ENCODE measurements at regions not wholly inside any gene's neighbourhood (a gene's known extent, or its start where the extent isn't known, plus 50 kb on each side); places are given as distances from the start of the nearest gene placed in this dataset.

DNA sequence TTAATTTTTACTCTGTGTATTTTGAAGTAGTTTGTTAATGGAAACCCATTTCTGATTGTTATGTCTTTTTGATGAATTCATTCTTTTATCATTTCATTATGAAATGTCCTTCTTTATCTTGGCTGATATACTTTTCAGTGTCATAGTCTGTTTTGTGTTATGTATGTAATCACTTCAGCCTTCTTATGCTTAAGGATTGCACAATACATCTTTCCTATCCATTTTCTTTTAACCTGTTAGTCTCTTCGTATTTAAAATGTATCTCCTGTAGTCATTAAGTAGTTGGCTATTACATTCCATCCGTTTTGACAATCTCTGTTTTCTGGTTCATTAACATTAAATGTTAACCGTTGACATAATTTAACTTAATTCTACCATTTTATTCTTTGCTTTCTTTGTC, 344.6 kb upstream of the CTNND2 start:
- Histone ChIP-seq H3K4me1 (no peaks in the 10 kb centered on the region), H3K27me3 (no peaks in the 10 kb centered on the region), H3K27ac (no peak overlapping the region), H3K9me3 (no peaks in the 10 kb centered on the region), H3K36me3 (no peaks in the 10 kb centered on the region), H3K4me3 (no peak overlapping the region)
- no peak for ATAC-seq (ENCODE audit: low FRiP score in 2 of 2)
- no peak for DNase-seq
- TF ChIP-seq EP300 (IDR thresholded peaks at IDR 0.05), result no peak
- TF ChIP-seq POLR2AphosphoS5 (IDR thresholded peaks at IDR 0.05), result no peak
- TF ChIP-seq, protein P1, sequence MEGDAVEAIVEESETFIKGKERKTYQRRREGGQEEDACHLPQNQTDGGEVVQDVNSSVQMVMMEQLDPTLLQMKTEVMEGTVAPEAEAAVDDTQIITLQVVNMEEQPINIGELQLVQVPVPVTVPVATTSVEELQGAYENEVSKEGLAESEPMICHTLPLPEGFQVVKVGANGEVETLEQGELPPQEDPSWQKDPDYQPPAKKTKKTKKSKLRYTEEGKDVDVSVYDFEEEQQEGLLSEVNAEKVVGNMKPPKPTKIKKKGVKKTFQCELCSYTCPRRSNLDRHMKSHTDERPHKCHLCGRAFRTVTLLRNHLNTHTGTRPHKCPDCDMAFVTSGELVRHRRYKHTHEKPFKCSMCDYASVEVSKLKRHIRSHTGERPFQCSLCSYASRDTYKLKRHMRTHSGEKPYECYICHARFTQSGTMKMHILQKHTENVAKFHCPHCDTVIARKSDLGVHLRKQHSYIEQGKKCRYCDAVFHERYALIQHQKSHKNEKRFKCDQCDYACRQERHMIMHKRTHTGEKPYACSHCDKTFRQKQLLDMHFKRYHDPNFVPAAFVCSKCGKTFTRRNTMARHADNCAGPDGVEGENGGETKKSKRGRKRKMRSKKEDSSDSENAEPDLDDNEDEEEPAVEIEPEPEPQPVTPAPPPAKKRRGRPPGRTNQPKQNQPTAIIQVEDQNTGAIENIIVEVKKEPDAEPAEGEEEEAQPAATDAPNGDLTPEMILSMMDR (IDR thresholded peaks at IDR 0.05), result no peak
- no peak for TF ChIP-seq POLR2A (IDR thresholded peaks at IDR 0.05)
- WGBS, 2 donors, result 77 to 82% methylated on average over 3 of the region's 3 CpGs

DNA sequence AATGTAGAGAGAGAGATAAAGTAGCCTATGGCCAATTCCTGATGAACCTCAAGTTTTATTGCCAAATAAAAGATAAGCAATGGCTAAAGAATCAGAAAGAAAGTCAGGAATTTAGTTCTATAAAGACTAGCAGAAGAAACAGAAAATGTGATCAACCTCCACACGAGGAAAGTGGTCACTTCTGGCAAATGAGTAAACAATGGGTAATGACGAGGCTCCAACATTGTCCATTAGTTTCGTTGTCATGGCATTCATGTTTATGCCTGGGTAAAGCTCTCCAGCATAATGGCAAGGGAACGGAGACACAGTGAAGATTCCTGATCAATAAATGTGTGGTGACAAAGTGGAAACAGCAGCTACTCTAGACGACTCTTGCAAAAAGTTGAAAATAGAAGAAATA, 341.8 kb upstream of the CTNND2 start:
- H3K27me3 ChIP-seq, result no peaks in the 10 kb centered on the region
- no peak for ATAC-seq (ENCODE audit: low FRiP score in 2 of 2)
- TF ChIP-seq POLR2A (IDR thresholded peaks at IDR 0.05) (no peak), POLR2AphosphoS5 (IDR thresholded peaks at IDR 0.05) (no peak), EP300 (IDR thresholded peaks at IDR 0.05) (no peak)
- TF ChIP-seq, protein P1 (IDR thresholded peaks at IDR 0.05), result no peak
- no peak overlapping the region for H3K27ac ChIP-seq
- H3K4me1 ChIP-seq, result no peaks in the 10 kb centered on the region
- H3K4me3 ChIP-seq, result no peak overlapping the region
- no peaks in the 10 kb centered on the region for H3K9me3 ChIP-seq
- H3K36me3 ChIP-seq, result no peaks in the 10 kb centered on the region
- DNase-seq, result no peak
- 67 to 73% methylated on average over 5 of the region's 5 CpGs for WGBS, 2 donors

DNA sequence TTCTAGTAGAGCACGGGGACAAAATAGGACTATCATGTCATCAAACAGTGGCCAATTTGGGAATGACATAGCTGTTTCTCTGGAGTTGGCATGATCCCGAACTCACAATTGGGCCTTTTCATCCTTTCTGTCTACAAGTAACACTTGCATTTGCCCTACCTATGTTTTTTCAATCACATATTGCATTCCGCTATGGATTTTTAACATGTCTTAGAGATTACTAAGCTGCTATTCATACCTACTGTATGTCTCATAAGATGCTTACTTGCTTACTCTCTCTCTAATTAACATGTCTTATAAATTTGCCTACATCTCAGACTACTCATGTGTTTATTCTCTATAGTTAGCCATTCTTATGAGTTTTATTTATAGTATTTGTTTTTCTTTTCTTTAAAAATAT, 341.2 kb upstream of the CTNND2 start:
- H3K4me1 ChIP-seq, result no peaks in the 10 kb centered on the region
- H3K4me3 ChIP-seq, result no peak overlapping the region
- no peak overlapping the region for H3K27ac ChIP-seq
- no peaks in the 10 kb centered on the region for H3K9me3 ChIP-seq
- TF ChIP-seq POLR2AphosphoS5 (IDR thresholded peaks at IDR 0.05), result no peak
- no peak for TF ChIP-seq POLR2A (IDR thresholded peaks at IDR 0.05)
- TF ChIP-seq EP300 (IDR thresholded peaks at IDR 0.05), result no peak
- TF ChIP-seq, protein P1 (IDR thresholded peaks at IDR 0.05), result no peak
- no peak for ATAC-seq (ENCODE audit: low FRiP score in 2 of 2)
- H3K36me3 ChIP-seq, result no peaks in the 10 kb centered on the region
- WGBS, 2 donors, result 91 to 95% methylated on average over 3 of the region's 3 CpGs
- DNase-seq, result no peak
- no peaks in the 10 kb centered on the region for H3K27me3 ChIP-seq

DNA sequence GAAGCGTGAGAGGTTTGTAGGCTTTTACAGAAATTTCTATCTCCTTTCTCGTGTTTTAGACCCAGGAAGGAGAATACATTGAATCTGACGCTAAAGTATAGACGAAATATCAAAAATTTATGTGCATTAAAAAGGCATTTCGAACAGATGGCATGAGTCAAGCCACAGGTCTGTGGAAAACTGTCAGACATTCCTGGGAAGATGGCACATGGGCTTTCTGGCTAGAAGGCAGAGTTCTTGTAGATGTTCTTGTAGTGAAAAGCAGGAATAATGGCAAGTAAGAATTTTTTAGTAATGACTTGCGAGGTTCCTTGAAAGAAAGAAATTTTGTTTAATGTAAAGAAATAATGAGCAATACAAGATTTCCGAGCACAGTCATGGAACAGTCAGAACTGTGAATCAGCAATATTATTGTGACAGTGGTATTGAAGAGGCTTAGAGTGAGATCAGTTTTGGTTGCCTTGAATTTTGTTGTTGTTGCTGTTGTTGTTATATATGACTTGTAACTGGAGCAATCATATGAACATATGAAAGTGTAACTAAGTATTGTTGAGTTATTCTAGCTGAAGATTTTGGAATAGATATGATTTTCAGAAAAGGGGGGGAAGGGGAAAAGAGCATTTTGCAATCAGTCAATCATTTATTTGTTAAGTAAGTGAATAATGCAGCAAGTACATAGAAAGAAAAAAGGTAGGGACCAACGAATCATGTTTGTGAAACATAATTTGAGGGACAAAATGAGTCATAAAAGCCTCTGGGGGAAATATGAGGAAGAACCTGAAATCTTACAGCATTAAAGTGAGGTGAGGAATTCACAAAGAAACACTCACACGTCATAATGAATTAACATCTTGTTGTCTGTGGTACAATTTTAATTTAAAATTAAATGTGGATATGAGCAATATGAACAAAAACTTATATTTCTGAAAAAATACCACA, 339.0 kb upstream of the CTNND2 start:
- WGBS, 2 donors, result 68 to 70% methylated on average over 9 of the region's 9 CpGs
- H3K4me1 ChIP-seq, result no peaks in the 10 kb centered on the region
- TF ChIP-seq EP300 (IDR thresholded peaks at IDR 0.05) (no peak), POLR2A (IDR thresholded peaks at IDR 0.05) (no peak), POLR2AphosphoS5 (IDR thresholded peaks at IDR 0.05) (no peak)
- TF ChIP-seq, protein P1 (IDR thresholded peaks at IDR 0.05), result no peak
- DNase-seq (no peak), ATAC-seq (ENCODE audit: low FRiP score in 2 of 2) (no peak)
- H3K27me3 ChIP-seq, result no peaks in the 10 kb centered on the region
- no peak overlapping the region for H3K27ac ChIP-seq
- H3K4me3 ChIP-seq, result no peak overlapping the region
- no peaks in the 10 kb centered on the region for H3K9me3 ChIP-seq
- no peaks in the 10 kb centered on the region for H3K36me3 ChIP-seq

Measured in upper lobe of left lung (tissue), 6 donors.